ENCODE measurements at regions not wholly inside any gene's neighbourhood (a gene's known extent, or its start where the extent isn't known, plus 50 kb on each side); places are given as distances from the start of the nearest gene placed in this dataset.

- TF ChIP-seq CTCF (IDR thresholded peaks at IDR 0.05) (no peak), POLR2A (IDR thresholded peaks at IDR 0.05; ENCODE audit: low read depth) (no peak)
Observed at GRCh38 chr9:87405677-87406542, 91.8 kb upstream of the DAPK1 start.

Data from esophagus muscularis mucosa (tissue), 3 donors.